SW 1271 (cell line): ENCODE measurements at regions not wholly inside any gene's neighbourhood (a gene's known extent, or its start where the extent isn't known, plus 50 kb on each side); places are given as distances from the start of the nearest gene placed in this dataset.
"Not testable (repeated sequence)": the region's sequence is repeated elsewhere in the genome, so short reads cannot be mapped to it uniquely, and the experiment has no call there.

Experiments
- DNase-seq, 2 experiments: peaks; one replicate each; lab custom pipeline; 2025; lab: John Stamatoyannopoulos, UW

GRCh38 chr2:189231719-189232323, 52.3 kb upstream of the COL5A2 start:
- DNase-seq, result no peak

- no peak for DNase-seq
These were observed 53.3 kb upstream of the COL5A2 start for GRCh38 chr2:189232759-189233406.

- no peak for DNase-seq
These were observed 54.0 kb upstream of the COL5A2 start for GRCh38 chr2:189233527-189233926.

- DNase-seq, result no peak
These were observed 55.4 kb upstream of the COL5A2 start for GRCh38 chr2:189234991-189235390.

- no peak for DNase-seq
These were observed 56.5 kb upstream of the COL5A2 start for GRCh38 chr2:189236066-189236465.

GRCh38 chr2:189238903-189239302, 59.3 kb upstream of the COL5A2 start:
- DNase-seq, result no peak

- DNase-seq, result not testable (repeated sequence)
These were observed 64.3 kb upstream of the COL5A2 start for GRCh38 chr2:189243843-189244242.

- no peak for DNase-seq
These were observed 67.7 kb upstream of the COL5A2 start for GRCh38 chr2:189247276-189247675.

GRCh38 chr2:189248141-189248540, 68.6 kb upstream of the COL5A2 start:
- DNase-seq, result no peak

GRCh38 chr2:189249171-189249570, 69.6 kb upstream of the COL5A2 start:
- no peak for DNase-seq

- DNase-seq, result no peak
These were observed 70.3 kb upstream of the COL5A2 start for GRCh38 chr2:189249901-189250300.

GRCh38 chr2:189252991-189253675, 73.6 kb upstream of the COL5A2 start:
- DNase-seq, result no peak

- no peak for DNase-seq
These were observed 74.3 kb upstream of the COL5A2 start for GRCh38 chr2:189253836-189254235.

- DNase-seq, result no peak
These were observed 74.8 kb upstream of the COL5A2 start for GRCh38 chr2:189254268-189254883.

- DNase-seq, result no peak
These were observed 76.2 kb upstream of the COL5A2 start for GRCh38 chr2:189255711-189256110.

GRCh38 chr2:189258616-189259365, 79.2 kb upstream of the COL5A2 start:
- DNase-seq, result no peak

- DNase-seq, result no peak
These were observed 80.8 kb upstream of the COL5A2 start for GRCh38 chr2:189260361-189260814.

GRCh38 chr2:189261431-189261841, 81.9 kb upstream of the COL5A2 start:
- no peak for DNase-seq

GRCh38 chr2:189261916-189262315, 82.4 kb upstream of the COL5A2 start:
- DNase-seq, result no peak

GRCh38 chr2:189265696-189266320, 86.2 kb upstream of the COL5A2 start:
- no peak for DNase-seq

GRCh38 chr2:189267491-189267890, 87.9 kb upstream of the COL5A2 start:
- no peak for DNase-seq
